IMR-90 (cell line): ENCODE measurements at regions not wholly inside any gene's neighbourhood (a gene's known extent, or its start where the extent isn't known, plus 50 kb on each side); places are given as distances from the start of the nearest gene placed in this dataset.

Experiments
- CEBPB ChIP-seq: IDR thresholded peaks from 2 replicates; pipeline ENCODE4 v1.6.1; 2012; ENCODE audit warnings: low read depth, low read length, improper control_type of control experiment
- FOS ChIP-seq: fragments of 150-350 bp; IDR thresholded peaks from 2 replicates; pipeline ENCODE4 v1.6.1; 2016; ENCODE audit warnings: low read depth, low read length
- MAFK ChIP-seq: IDR thresholded peaks from 2 replicates; pipeline ENCODE4 v1.6.1; 2012; ENCODE audit warnings: low read depth, low read length, improper control_type of control experiment
- MAZ ChIP-seq: IDR thresholded peaks from 2 replicates; pipeline ENCODE4 v1.6.1; 2012; ENCODE audit warnings: low read depth, mild to moderate bottlenecking, low read length, improper control_type of control experiment, moderate library complexity, borderline replicate concordance
- MXI1 ChIP-seq: IDR thresholded peaks from 2 replicates; pipeline ENCODE4 v1.6.1; 2012; ENCODE audit warnings: low read depth, mild to moderate bottlenecking, low read length, moderate library complexity, borderline replicate concordance
- POLR2A ChIP-seq: IDR thresholded peaks from 2 replicates; pipeline ENCODE4 v1.6.1; 2012; ENCODE audit warnings: mild to moderate bottlenecking, low read depth, low read length
- RAD21 ChIP-seq: IDR thresholded peaks from 2 replicates; pipeline ENCODE4 v1.6.1; 2012; ENCODE audit warnings: low read length, improper control_type of control experiment
- RCOR1 ChIP-seq: IDR thresholded peaks from 2 replicates; pipeline ENCODE4 v1.6.1; 2012; ENCODE audit warnings: mild to moderate bottlenecking, low read length, improper control_type of control experiment; ENCODE audit not compliant: insufficient replicate concordance
- SMC3 ChIP-seq: fragments of 150-350 bp; IDR thresholded peaks from 2 replicates; pipeline ENCODE4 v1.6.1; 2016; ENCODE audit warnings: low read depth, mild to moderate bottlenecking, antibody characterized with exemption, low read length, moderate library complexity
- TF ChIP-seq, protein P1 (sequence below): conservative IDR thresholded peaks from 2 replicates; pipeline ENCODE4 v1.5.1; 2012; ENCODE audit warnings: mild to moderate bottlenecking, low read depth, low read length, improper control_type of control experiment
- TF ChIP-seq, protein P2 (sequence below): fragments of 150-350 bp; IDR thresholded peaks from 2 replicates; pipeline ENCODE4 v1.6.1; 2016; ENCODE audit warnings: low read depth, mild to moderate bottlenecking, low read length, moderate library complexity, borderline replicate concordance

DNA sequence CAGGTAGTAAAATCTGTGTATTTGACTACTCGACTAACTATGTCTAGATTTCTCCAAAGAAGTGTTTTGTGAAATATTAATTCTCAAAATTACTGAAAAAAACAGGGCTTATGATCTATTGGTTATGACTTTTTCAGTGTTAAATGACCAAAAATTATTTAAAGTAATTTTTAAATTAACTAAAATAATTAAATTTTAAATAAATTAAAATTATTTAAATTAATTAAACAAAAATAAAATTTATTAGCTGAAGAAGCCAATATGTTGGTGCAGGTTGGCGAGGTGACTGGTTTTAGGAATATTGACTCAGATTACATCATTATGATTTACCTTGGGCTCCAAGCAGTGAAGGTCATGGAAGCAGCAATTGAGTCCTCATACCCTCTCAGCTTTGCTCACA lies 483.2 kb downstream of the PTPRC start:
- no peak for TF ChIP-seq POLR2A
- TF ChIP-seq MAZ: no peak
- TF ChIP-seq, protein P1, sequence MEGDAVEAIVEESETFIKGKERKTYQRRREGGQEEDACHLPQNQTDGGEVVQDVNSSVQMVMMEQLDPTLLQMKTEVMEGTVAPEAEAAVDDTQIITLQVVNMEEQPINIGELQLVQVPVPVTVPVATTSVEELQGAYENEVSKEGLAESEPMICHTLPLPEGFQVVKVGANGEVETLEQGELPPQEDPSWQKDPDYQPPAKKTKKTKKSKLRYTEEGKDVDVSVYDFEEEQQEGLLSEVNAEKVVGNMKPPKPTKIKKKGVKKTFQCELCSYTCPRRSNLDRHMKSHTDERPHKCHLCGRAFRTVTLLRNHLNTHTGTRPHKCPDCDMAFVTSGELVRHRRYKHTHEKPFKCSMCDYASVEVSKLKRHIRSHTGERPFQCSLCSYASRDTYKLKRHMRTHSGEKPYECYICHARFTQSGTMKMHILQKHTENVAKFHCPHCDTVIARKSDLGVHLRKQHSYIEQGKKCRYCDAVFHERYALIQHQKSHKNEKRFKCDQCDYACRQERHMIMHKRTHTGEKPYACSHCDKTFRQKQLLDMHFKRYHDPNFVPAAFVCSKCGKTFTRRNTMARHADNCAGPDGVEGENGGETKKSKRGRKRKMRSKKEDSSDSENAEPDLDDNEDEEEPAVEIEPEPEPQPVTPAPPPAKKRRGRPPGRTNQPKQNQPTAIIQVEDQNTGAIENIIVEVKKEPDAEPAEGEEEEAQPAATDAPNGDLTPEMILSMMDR: no peak
- no peak for TF ChIP-seq CEBPB
- TF ChIP-seq RAD21: no peak
- TF ChIP-seq, protein P2, sequence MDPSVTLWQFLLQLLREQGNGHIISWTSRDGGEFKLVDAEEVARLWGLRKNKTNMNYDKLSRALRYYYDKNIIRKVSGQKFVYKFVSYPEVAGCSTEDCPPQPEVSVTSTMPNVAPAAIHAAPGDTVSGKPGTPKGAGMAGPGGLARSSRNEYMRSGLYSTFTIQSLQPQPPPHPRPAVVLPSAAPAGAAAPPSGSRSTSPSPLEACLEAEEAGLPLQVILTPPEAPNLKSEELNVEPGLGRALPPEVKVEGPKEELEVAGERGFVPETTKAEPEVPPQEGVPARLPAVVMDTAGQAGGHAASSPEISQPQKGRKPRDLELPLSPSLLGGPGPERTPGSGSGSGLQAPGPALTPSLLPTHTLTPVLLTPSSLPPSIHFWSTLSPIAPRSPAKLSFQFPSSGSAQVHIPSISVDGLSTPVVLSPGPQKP: no peak
- TF ChIP-seq MXI1: no peak
- TF ChIP-seq FOS: no peak
- TF ChIP-seq RCOR1: no peak
- TF ChIP-seq SMC3: no peak
- TF ChIP-seq MAFK: no peak
